ENCODE measurements at regions not wholly inside any gene's neighbourhood (a gene's known extent, or its start where the extent isn't known, plus 50 kb on each side); places are given as distances from the start of the nearest gene placed in this dataset.

DNA sequence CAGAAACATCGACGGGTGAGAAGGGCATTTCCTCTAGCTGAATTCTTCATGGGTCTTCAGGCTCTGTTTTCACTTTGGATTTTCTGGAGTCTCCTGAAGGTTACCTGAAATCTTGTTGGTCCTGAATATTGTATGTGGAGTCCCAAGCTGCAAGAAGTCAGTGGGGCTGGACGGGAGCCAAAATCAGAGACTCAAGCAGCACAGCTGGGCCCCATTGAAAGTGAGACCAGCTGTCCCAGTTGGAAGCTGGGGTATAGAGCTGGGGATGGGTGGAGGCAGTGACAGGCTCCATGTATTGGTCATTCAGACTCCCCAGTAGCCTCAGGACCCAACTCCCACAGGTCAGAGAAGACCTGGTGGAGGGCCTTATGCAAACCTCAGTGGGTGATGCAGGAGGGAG lies 111.3 kb upstream of the MLN start:
- ChIA-PET POLR2A (ENCODE audit: unreplicated experiment) (no interaction called here), CTCF (no interaction called here)
- Histone ChIP-seq H3F3A (ENCODE audit: insufficient read depth, low read depth) (no peaks in the 10 kb centered on the region), H3K27me3 (ENCODE audit: insufficient read depth, low read depth) (peaks cover 100% of the 10 kb centered on the region), H3K4me2 (no peak overlapping the region), H2AFZ (no peak overlapping the region), H3K4me3 (no peak overlapping the region), H3K27ac (no peak overlapping the region), H3K36me3 (ENCODE audit: low read depth) (no peaks in the 10 kb centered on the region), H4K20me1 (ENCODE audit: insufficient read depth) (no peaks in the 10 kb centered on the region), H3K79me2 (ENCODE audit: low read depth) (no peaks in the 10 kb centered on the region), H3K9me3 (ENCODE audit: insufficient read depth, low read depth) (no peaks in the 10 kb centered on the region), H3K4me1 (replicated peaks; ENCODE audit: insufficient read depth) (no peaks in the 10 kb centered on the region), H3K9me2 (ENCODE audit: insufficient read depth) (no peaks in the 10 kb centered on the region)
- intact Hi-C loops (cut with micrococcal nuclease; ENCODE audit: unreplicated experiment): no loop called here
- TF ChIP-seq, protein P1, sequence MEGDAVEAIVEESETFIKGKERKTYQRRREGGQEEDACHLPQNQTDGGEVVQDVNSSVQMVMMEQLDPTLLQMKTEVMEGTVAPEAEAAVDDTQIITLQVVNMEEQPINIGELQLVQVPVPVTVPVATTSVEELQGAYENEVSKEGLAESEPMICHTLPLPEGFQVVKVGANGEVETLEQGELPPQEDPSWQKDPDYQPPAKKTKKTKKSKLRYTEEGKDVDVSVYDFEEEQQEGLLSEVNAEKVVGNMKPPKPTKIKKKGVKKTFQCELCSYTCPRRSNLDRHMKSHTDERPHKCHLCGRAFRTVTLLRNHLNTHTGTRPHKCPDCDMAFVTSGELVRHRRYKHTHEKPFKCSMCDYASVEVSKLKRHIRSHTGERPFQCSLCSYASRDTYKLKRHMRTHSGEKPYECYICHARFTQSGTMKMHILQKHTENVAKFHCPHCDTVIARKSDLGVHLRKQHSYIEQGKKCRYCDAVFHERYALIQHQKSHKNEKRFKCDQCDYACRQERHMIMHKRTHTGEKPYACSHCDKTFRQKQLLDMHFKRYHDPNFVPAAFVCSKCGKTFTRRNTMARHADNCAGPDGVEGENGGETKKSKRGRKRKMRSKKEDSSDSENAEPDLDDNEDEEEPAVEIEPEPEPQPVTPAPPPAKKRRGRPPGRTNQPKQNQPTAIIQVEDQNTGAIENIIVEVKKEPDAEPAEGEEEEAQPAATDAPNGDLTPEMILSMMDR (conservative IDR thresholded peaks at IDR 0.05): no peak
- no peak for TF ChIP-seq EZH2 (IDR thresholded peaks at IDR 0.05; ENCODE audit: low read depth)
- BruUV-seq (replicated peaks): no TSS peak
- no peak for DNase-seq

DNA sequence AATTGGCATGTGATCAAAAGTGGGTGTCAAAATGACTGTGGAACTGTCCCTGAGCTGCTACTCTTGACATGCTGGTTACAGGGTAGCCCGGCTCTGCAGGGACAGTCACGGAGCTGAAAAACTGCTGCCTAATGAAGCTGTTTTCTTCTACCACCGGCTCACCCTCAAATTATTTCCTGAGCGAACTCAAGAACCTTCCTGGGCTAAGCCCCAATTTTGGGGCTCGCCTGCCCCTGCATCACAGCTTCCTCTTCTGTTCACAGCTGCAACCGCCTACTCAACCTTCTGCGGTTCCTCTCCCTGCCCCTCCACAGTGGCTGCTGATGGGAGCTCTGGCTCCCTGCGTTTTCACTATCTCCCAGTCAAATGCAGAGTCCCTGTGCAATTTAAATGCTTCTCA lies 110.8 kb upstream of the MLN start:
- BruUV-seq (replicated peaks): no TSS peak
- ChIA-PET POLR2A (ENCODE audit: unreplicated experiment) (no interaction called here), CTCF (no interaction called here)
- H3K9me2 ChIP-seq (ENCODE audit: insufficient read depth): no peaks in the 10 kb centered on the region
- TF ChIP-seq, protein P1 (conservative IDR thresholded peaks at IDR 0.05): no peak
- no peak for TF ChIP-seq EZH2 (IDR thresholded peaks at IDR 0.05; ENCODE audit: low read depth)
- H3K9me3 ChIP-seq (ENCODE audit: insufficient read depth, low read depth): no peaks in the 10 kb centered on the region
- H3K4me3 ChIP-seq: no peak overlapping the region
- no peaks in the 10 kb centered on the region for H3K36me3 ChIP-seq (ENCODE audit: low read depth)
- peaks cover 100% of the 10 kb centered on the region for H3K27me3 ChIP-seq (ENCODE audit: insufficient read depth, low read depth)
- DNase-seq: no peak
- H4K20me1 ChIP-seq (ENCODE audit: insufficient read depth): no peaks in the 10 kb centered on the region
- no peak overlapping the region for H3K4me2 ChIP-seq
- intact Hi-C loops (cut with micrococcal nuclease; ENCODE audit: unreplicated experiment): no loop called here
- no peak overlapping the region for H3K27ac ChIP-seq
- H3F3A ChIP-seq (ENCODE audit: insufficient read depth, low read depth): no peaks in the 10 kb centered on the region
- H2AFZ ChIP-seq: no peak overlapping the region
- no peaks in the 10 kb centered on the region for H3K79me2 ChIP-seq (ENCODE audit: low read depth)
- no peaks in the 10 kb centered on the region for H3K4me1 ChIP-seq (replicated peaks; ENCODE audit: insufficient read depth)

DNA sequence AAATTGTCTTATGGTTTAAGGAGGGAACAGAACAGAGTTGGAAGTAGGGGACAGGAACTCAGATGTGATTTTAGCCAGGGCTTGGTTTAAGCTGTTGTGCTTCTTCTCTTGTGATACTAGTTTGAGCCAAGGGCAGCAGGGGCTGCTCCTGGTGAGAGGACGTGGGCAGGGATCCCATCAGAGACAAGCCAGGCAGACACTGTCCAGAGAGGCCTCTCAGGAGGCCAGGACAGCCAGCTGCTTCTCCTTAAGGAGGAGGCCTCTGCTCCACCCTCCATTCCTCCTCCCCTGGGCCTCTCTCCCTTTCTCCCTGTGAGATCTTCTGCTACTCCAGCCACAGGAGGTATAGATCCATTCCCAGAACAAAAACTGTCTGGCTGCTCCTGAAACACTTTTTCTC lies 108.4 kb upstream of the MLN start:
- no peak overlapping the region for H3K27ac ChIP-seq

More for the DNA sequence above, 108.4 kb upstream of the MLN start:
- BruUV-seq (replicated peaks): no TSS peak
- TF ChIP-seq EZH2 (IDR thresholded peaks at IDR 0.05; ENCODE audit: low read depth): no peak
- TF ChIP-seq, protein P1 (conservative IDR thresholded peaks at IDR 0.05): no peak
- Histone ChIP-seq H3K4me1 (replicated peaks; ENCODE audit: insufficient read depth) (no peaks in the 10 kb centered on the region), H2AFZ (no peak overlapping the region), H3K9me3 (ENCODE audit: insufficient read depth, low read depth) (no peaks in the 10 kb centered on the region), H3K4me3 (no peak overlapping the region), H3K9me2 (ENCODE audit: insufficient read depth) (no peaks in the 10 kb centered on the region), H3F3A (ENCODE audit: insufficient read depth, low read depth) (no peaks in the 10 kb centered on the region), H3K4me2 (no peak overlapping the region), H3K27me3 (ENCODE audit: insufficient read depth, low read depth) (peaks cover 98% of the 10 kb centered on the region), H3K36me3 (ENCODE audit: low read depth) (no peaks in the 10 kb centered on the region), H3K79me2 (ENCODE audit: low read depth) (no peaks in the 10 kb centered on the region), H4K20me1 (ENCODE audit: insufficient read depth) (no peaks in the 10 kb centered on the region)
- ChIA-PET CTCF (no interaction called here), POLR2A (ENCODE audit: unreplicated experiment) (no interaction called here)
- intact Hi-C loops (cut with micrococcal nuclease; ENCODE audit: unreplicated experiment): no loop called here
- DNase-seq: no peak
